Colonic mucosa (tissue), 4 donors: ENCODE measurements at regions not wholly inside any gene's neighbourhood (a gene's known extent, or its start where the extent isn't known, plus 50 kb on each side); places are given as distances from the start of the nearest gene placed in this dataset.

Source experiments
- DNase-seq: peaks from one replicate; pipeline ENCODE4 v3.0.0-alpha.2; 2020
- H3K27ac ChIP-seq: fragments of 200-600 bp; one replicate; pipeline ENCODE4 v1.8.0; 2021
- H3K27me3 ChIP-seq: fragments of 200-600 bp; one replicate; pipeline ENCODE4 v1.8.0; 2021
- H3K36me3 ChIP-seq: fragments of 200-600 bp; one replicate; pipeline ENCODE4 v1.8.0; 2021
- H3K4me1 ChIP-seq: fragments of 200-600 bp; one replicate; pipeline ENCODE4 v1.8.0; 2021; ENCODE audit warnings: mild to moderate bottlenecking
- H3K4me3 ChIP-seq: fragments of 200-600 bp; one replicate; pipeline ENCODE4 v1.8.0; 2021
- H3K9ac ChIP-seq, 2 donors: one replicate each; pipeline ENCODE4 v1.7.0; 2013; ENCODE audit warnings: control low read depth in 2 of 2, low read depth in 2 of 2, low read length in 2 of 2
- H3K9me3 ChIP-seq: fragments of 200-600 bp; one replicate; pipeline ENCODE4 v1.8.0; 2021
- CTCF ChIP-seq: fragments of 200-600 bp; IDR thresholded peaks from one replicate; pipeline ENCODE4 v1.8.0; 2022; ENCODE audit warnings: antibody characterized with exemption, mild to moderate bottlenecking
- intact Hi-C: fragments of 100-400 bp; cut with DNase I; formaldehyde crosslinking; loops from one replicate; pipeline ENCODE4 v1.14.1; 2022
- donor health status: healthy.
- donor health status: DM: no; HTN: no; CAD: no.
- donor health status: DM: no; HTN: no; CAD: no.

GRCh38 chr10:29189256-29189655, 99.6 kb upstream of the LYZL1 start:
- Histone ChIP-seq H3K4me3 (no peak overlapping the region), H3K36me3 (no peaks in the 10 kb centered on the region), H3K9ac (no peak overlapping the region), H3K9me3 (no peaks in the 10 kb centered on the region), H3K27ac (no peak overlapping the region), H3K27me3 (no peaks in the 10 kb centered on the region), H3K4me1 (no peaks in the 10 kb centered on the region)
- intact Hi-C loops = no loop called here
- DNase-seq = no peak
- no peak for TF ChIP-seq CTCF

GRCh38 chr10:29191674-29192073, 97.2 kb upstream of the LYZL1 start:
- H3K9ac ChIP-seq = no peak overlapping the region
- intact Hi-C loops = no loop called here
- no peaks in the 10 kb centered on the region for H3K4me1 ChIP-seq
- no peaks in the 10 kb centered on the region for H3K36me3 ChIP-seq
- no peak for TF ChIP-seq CTCF
- H3K27ac ChIP-seq = no peak overlapping the region
- no peak overlapping the region for H3K4me3 ChIP-seq
- H3K9me3 ChIP-seq = no peaks in the 10 kb centered on the region
- DNase-seq = no peak
- no peaks in the 10 kb centered on the region for H3K27me3 ChIP-seq

GRCh38 chr10:29199339-29199738, 89.5 kb upstream of the LYZL1 start:
- H3K4me1 ChIP-seq = no peaks in the 10 kb centered on the region
- H3K4me3 ChIP-seq = no peak overlapping the region
- no peak for DNase-seq
- intact Hi-C loops = no loop called here
- H3K9me3 ChIP-seq = no peaks in the 10 kb centered on the region
- no peak overlapping the region for H3K9ac ChIP-seq
- H3K27ac ChIP-seq = no peak overlapping the region
- TF ChIP-seq CTCF = no peak
- no peaks in the 10 kb centered on the region for H3K36me3 ChIP-seq
- no peaks in the 10 kb centered on the region for H3K27me3 ChIP-seq

GRCh38 chr10:29199941-29200679, 88.8 kb upstream of the LYZL1 start:
- no peaks in the 10 kb centered on the region for H3K9me3 ChIP-seq
- TF ChIP-seq CTCF = no peak
- intact Hi-C loops = no loop called here
- no peak for DNase-seq
- H3K27ac ChIP-seq = no peak overlapping the region
- H3K27me3 ChIP-seq = no peaks in the 10 kb centered on the region
- no peak overlapping the region for H3K4me3 ChIP-seq
- H3K4me1 ChIP-seq = no peaks in the 10 kb centered on the region
- H3K36me3 ChIP-seq = no peaks in the 10 kb centered on the region
- H3K9ac ChIP-seq = no peak overlapping the region

GRCh38 chr10:29202386-29202940, 86.4 kb upstream of the LYZL1 start:
- H3K9me3 ChIP-seq = no peaks in the 10 kb centered on the region
- H3K4me1 ChIP-seq = no peaks in the 10 kb centered on the region
- no peaks in the 10 kb centered on the region for H3K36me3 ChIP-seq
- intact Hi-C loops = no loop called here
- DNase-seq = no peak
- H3K27me3 ChIP-seq = no peaks in the 10 kb centered on the region
- no peak overlapping the region for H3K9ac ChIP-seq
- no peak overlapping the region for H3K27ac ChIP-seq
- no peak for TF ChIP-seq CTCF
- H3K4me3 ChIP-seq = no peak overlapping the region
